ENCODE measurements at regions not wholly inside any gene's neighbourhood (a gene's known extent, or its start where the extent isn't known, plus 50 kb on each side); places are given as distances from the start of the nearest gene placed in this dataset.

- TF ChIP-seq ARNTL (CRISPR knock-in tag; IDR thresholded peaks at IDR 0.05; ENCODE audit: borderline replicate concordance, low read depth), result no peak
- no peak for TF ChIP-seq PATZ1 (CRISPR knock-in tag; IDR thresholded peaks at IDR 0.05; ENCODE audit: borderline replicate concordance)
- TF ChIP-seq ESRRG (CRISPR knock-in tag; IDR thresholded peaks at IDR 0.05), result no peak
Observed at GRCh38 chr13:50387051-50387581, 371.9 kb downstream of the KCNRG start.

Data from SK-N-SH treated with all-trans-retinoic acid at 6 μM for 48 hours (cell line).